IMR-90 (cell line): ENCODE measurements at regions not wholly inside any gene's neighbourhood (a gene's known extent, or its start where the extent isn't known, plus 50 kb on each side); places are given as distances from the start of the nearest gene placed in this dataset.
"Not testable (repeated sequence)": the region's sequence is repeated elsewhere in the genome, so short reads cannot be mapped to it uniquely, and the experiment has no call there.

Experiments used
- ATAC-seq: fragments of 200-7000 bp; cut with Tn5 transposase; 2 replicates; pipeline ENCODE4 v1.9.1; 2020; ENCODE audit warnings: low read depth, mild to moderate bottlenecking, moderate library complexity
- BruUV-seq: library from RNA; stranded (reverse); fragments of 400-500 nt; replicated peaks from 2 replicates; lab custom pipeline; 2021; lab: Mats Ljungman, UMichigan
- CTCF ChIA-PET: fragments of 300-600 bp; formaldehyde crosslinking; extraction: SDS; loops from one replicate; lab custom pipeline; 2021; ENCODE audit warnings: antibody characterized with exemption; lab: Yijun Ruan, JAX
- POLR2A ChIA-PET: fragments of 300-600 bp; sonication (Branson Sonifier 250); formaldehyde crosslinking; loops from one replicate; lab custom pipeline; 2022; ENCODE audit warnings: antibody characterized with exemption; ENCODE audit not compliant: unreplicated experiment; lab: Charles Lee
- DNase-seq: peaks from one replicate; pipeline ENCODE4 v3.0.0; 2013
- H2AFZ ChIP-seq: replicated peaks from 2 replicates; pipeline ENCODE3; 2013; ENCODE audit warnings: low read length, mild to moderate bottlenecking; ENCODE audit not compliant: poor library complexity
- H2AK5ac ChIP-seq: 2 replicates; pipeline ENCODE4 v1.6.1; 2013; ENCODE audit warnings: low read depth, low read length, inconsistent platforms
- H2AK9ac ChIP-seq: replicated peaks from 2 replicates; pipeline ENCODE3; 2013; ENCODE audit warnings: mild to moderate bottlenecking, low read depth, low read length, moderate library complexity; ENCODE audit not compliant: poor library complexity
- H2BK120ac ChIP-seq: 2 replicates; pipeline ENCODE4 v1.6.1; 2013; ENCODE audit warnings: low read depth, low read length, inconsistent platforms
- H2BK15ac ChIP-seq: 3 replicates; pipeline ENCODE4 v1.6.1; 2013; ENCODE audit warnings: low read depth, low read length, inconsistent platforms
- H2BK20ac ChIP-seq: 2 replicates; pipeline ENCODE4 v1.6.1; 2013; ENCODE audit warnings: low read depth, mild to moderate bottlenecking, inconsistent platforms, low read length, moderate library complexity
- H2BK5ac ChIP-seq: 2 replicates; pipeline ENCODE4 v1.6.1; 2013; ENCODE audit warnings: mild to moderate bottlenecking, low read depth, low read length, inconsistent platforms; ENCODE audit not compliant: poor library complexity, severe bottlenecking
- H3K14ac ChIP-seq: replicated peaks from 2 replicates; pipeline ENCODE4 v1.6.1; 2013; ENCODE audit warnings: low read depth, low read length, inconsistent platforms
- H3K18ac ChIP-seq: 2 replicates; pipeline ENCODE4 v1.6.1; 2013; ENCODE audit warnings: low read depth, low read length, control low read depth
- H3K23ac ChIP-seq: 2 replicates; pipeline ENCODE4 v1.6.1; 2013; ENCODE audit warnings: low read depth, low read length, inconsistent platforms
- H3K27ac ChIP-seq: 2 replicates; pipeline ENCODE4 v1.5.1; 2013; ENCODE audit warnings: mild to moderate bottlenecking, control low read depth, low read length; ENCODE audit not compliant: insufficient read depth
- H3K27me3 ChIP-seq: 2 replicates; pipeline ENCODE4 v1.6.1; 2013; ENCODE audit warnings: low read length; ENCODE audit not compliant: control insufficient read depth, insufficient read depth
- H3K36me3 ChIP-seq: 2 replicates; pipeline ENCODE4 v1.6.1; 2013; ENCODE audit warnings: low read length, mixed read lengths; ENCODE audit not compliant: control insufficient read depth, insufficient read depth
- H3K4ac ChIP-seq: 2 replicates; pipeline ENCODE4 v1.6.1; 2013; ENCODE audit warnings: low read depth, low read length, inconsistent platforms
- H3K4me1 ChIP-seq: 2 replicates; pipeline ENCODE4 v1.6.1; 2013; ENCODE audit warnings: low read length, mixed read lengths; ENCODE audit not compliant: control insufficient read depth, insufficient read depth
- H3K4me2 ChIP-seq: 2 replicates; pipeline ENCODE4 v1.6.1; 2013; ENCODE audit warnings: low read depth, mild to moderate bottlenecking, control low read depth, low read length, moderate library complexity
- H3K4me3 ChIP-seq: 2 replicates; pipeline ENCODE4 v1.5.1; 2013; ENCODE audit warnings: low read depth, mild to moderate bottlenecking, control low read depth, low read length, moderate library complexity; ENCODE audit not compliant: insufficient read depth
- H3K56ac ChIP-seq: 2 replicates; pipeline ENCODE4 v1.6.1; 2013; ENCODE audit warnings: low read length, inconsistent platforms; ENCODE audit not compliant: insufficient read depth; ENCODE audit errors: extremely low read depth
- H3K79me1 ChIP-seq, 2 experiments: 2 replicates each; pipeline ENCODE4 v1.6.1; 2013; ENCODE audit warnings: low read length in 2 of 2, inconsistent platforms in 1 of 2, low read depth in 1 of 2
- H3K9ac ChIP-seq: 2 replicates; pipeline ENCODE4 v1.6.1; 2013; ENCODE audit warnings: low read depth, low read length, control low read depth
- H3K9me1 ChIP-seq: 2 replicates; pipeline ENCODE4 v1.6.1; 2013; ENCODE audit warnings: low read length, inconsistent platforms; ENCODE audit not compliant: insufficient read depth
- H3K9me3 ChIP-seq: 2 replicates; pipeline ENCODE4 v1.6.1; 2013; ENCODE audit warnings: low read length; ENCODE audit not compliant: control insufficient read depth, insufficient read depth
- H4K20me1 ChIP-seq: 2 replicates; pipeline ENCODE4 v1.6.1; 2013; ENCODE audit warnings: low read length, inconsistent platforms; ENCODE audit not compliant: insufficient read depth
- H4K5ac ChIP-seq: 2 replicates; pipeline ENCODE4 v1.6.1; 2013; ENCODE audit warnings: mild to moderate bottlenecking, low read depth, low read length, control low read depth
- H4K8ac ChIP-seq, 2 experiments: 2 replicates each; pipeline ENCODE4 v1.6.1; 2013; ENCODE audit warnings: low read depth in 2 of 2, low read length in 2 of 2, control low read depth in 1 of 2, inconsistent platforms in 1 of 2
- H4K91ac ChIP-seq: 2 replicates; pipeline ENCODE4 v1.6.1; 2013; ENCODE audit warnings: low read depth, low read length, inconsistent platforms; ENCODE audit not compliant: insufficient read depth
- WGBS, 2 experiments: methylation state at CpG; one replicate each; pipeline versions ENCODE4 v1.1.5 to v1.1.7; 2013; ENCODE audit warnings: missing lambda C conversion rate in 2 of 2; ENCODE audit not compliant: insufficient read length in 1 of 2; ENCODE audit errors: extremely low coverage in 2 of 2; 5-methylcytosine and 5-hydroxymethylcytosine counted together
- dilution Hi-C: fragments of 300-500 bp; cut with HindIII; formaldehyde crosslinking; loops from one replicate; pipeline ENCODE4 v1.14.3; 2018; ENCODE audit warnings: low sequenced_read_pairs; ENCODE audit not compliant: unreplicated experiment
- in situ Hi-C: fragments of 300-500 bp; cut with MboI; formaldehyde crosslinking; loops from 3 replicates; pipeline ENCODE4 v1.14.3; 2019; ENCODE audit warnings: low sequenced_read_pairs, inconsistent platforms, mixed read lengths
- intact Hi-C: fragments of 100-400 bp; cut with micrococcal nuclease; formaldehyde crosslinking; loops from 2 replicates; pipeline ENCODE4 v1.10.0; 2022

DNA sequence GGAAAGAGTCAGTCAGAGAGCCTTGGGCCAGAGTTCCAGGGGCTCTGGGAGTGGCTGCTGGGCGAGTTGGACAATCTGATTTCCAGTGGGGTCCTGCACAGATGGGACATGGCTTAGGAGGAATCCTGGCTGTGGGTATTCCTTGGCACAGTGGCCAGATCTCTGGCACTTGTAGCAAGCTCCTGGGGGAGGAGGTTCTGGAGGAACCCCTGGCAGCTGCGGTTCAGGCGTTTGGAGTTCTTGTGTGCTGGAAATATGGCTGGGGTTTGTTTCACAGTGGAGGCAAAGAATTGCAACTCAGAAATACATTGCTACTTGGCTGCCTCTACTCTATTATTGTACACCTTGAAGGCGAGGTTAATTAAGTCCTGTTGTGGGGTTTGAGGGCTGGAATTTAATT is 67.2 kb upstream of the SLC4A7 start:
- Histone ChIP-seq H4K91ac (peak overlapping the region; percentile 21; the same call in 1 of the 2 replicates), H3K4ac (0 out of 2 replicates have a peak overlapping the region, but pooled peaks have one; percentile 24), H3K4me1 (peaks cover 15% of the 10 kb centered on the region)
- H2AK5ac ChIP-seq, H3K23ac ChIP-seq, H2BK15ac ChIP-seq, H2BK20ac ChIP-seq, H4K8ac ChIP-seq, H2AFZ ChIP-seq, H3K56ac ChIP-seq, H2AK9ac ChIP-seq, DNase-seq, ATAC-seq, H3K79me1 ChIP-seq, H3K18ac ChIP-seq, H3K9me1 ChIP-seq, H2BK5ac ChIP-seq, H3K36me3 ChIP-seq, H3K9ac ChIP-seq, H2BK120ac ChIP-seq, H3K9me3 ChIP-seq, H3K4me2 ChIP-seq, BruUV-seq, H3K14ac ChIP-seq, H4K5ac ChIP-seq, H3K4me3 ChIP-seq, in situ Hi-C loops, intact Hi-C loops, H4K20me1 ChIP-seq, H3K27ac ChIP-seq, H3K27me3 ChIP-seq, POLR2A ChIA-PET, dilution Hi-C loops: not testable (repeated sequence)
- CTCF ChIA-PET = interaction anchor here (0.6 kb wide), 1 partner anchor 12 kb away, joined by 3 read pairs; no protein-coding TSS in a partner anchor
- no CpG with 5 or more reads among the region's 4 CpGs for WGBS, 2 experiments
